ENCODE measurements at regions not wholly inside any gene's neighbourhood (a gene's known extent, or its start where the extent isn't known, plus 50 kb on each side); places are given as distances from the start of the nearest gene placed in this dataset.

DNA sequence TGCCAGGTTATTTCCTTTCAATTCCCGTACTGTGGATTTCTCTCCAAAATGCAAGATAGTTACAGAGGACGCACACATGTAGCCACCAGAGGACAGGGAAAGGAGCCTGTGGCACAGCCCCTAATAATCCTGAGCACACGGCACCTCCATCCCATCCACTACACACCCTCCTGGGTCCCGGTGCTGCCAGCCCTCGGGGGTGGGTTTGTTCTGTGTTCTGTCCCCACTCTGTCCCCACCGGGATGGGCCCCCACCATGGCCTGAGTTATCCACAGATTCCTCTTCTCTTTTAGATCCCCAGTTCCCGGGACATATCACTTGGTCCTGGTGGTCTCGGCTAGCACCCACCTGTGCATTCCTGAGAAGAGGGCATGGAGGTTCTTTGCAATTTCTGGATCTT is 196.9 kb upstream of the PPP2R2D start:
- no peak overlapping the region for H3K4me3 ChIP-seq
- DNase-seq (peak in 1 of 4 donors; percentile 4), ATAC-seq (no peak)
- H3K4me1 ChIP-seq = no peaks in the 10 kb centered on the region
- no peaks in the 10 kb centered on the region for H3K36me3 ChIP-seq (replicated peaks in 1 of 2; ENCODE audit: insufficient read depth in 1 of 2, low read depth in 2 of 2)
- H3K27me3 ChIP-seq = no peaks in the 10 kb centered on the region
- TF ChIP-seq, protein P1, sequence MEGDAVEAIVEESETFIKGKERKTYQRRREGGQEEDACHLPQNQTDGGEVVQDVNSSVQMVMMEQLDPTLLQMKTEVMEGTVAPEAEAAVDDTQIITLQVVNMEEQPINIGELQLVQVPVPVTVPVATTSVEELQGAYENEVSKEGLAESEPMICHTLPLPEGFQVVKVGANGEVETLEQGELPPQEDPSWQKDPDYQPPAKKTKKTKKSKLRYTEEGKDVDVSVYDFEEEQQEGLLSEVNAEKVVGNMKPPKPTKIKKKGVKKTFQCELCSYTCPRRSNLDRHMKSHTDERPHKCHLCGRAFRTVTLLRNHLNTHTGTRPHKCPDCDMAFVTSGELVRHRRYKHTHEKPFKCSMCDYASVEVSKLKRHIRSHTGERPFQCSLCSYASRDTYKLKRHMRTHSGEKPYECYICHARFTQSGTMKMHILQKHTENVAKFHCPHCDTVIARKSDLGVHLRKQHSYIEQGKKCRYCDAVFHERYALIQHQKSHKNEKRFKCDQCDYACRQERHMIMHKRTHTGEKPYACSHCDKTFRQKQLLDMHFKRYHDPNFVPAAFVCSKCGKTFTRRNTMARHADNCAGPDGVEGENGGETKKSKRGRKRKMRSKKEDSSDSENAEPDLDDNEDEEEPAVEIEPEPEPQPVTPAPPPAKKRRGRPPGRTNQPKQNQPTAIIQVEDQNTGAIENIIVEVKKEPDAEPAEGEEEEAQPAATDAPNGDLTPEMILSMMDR (IDR thresholded peaks at IDR 0.05) = no peak
- no peak for TF ChIP-seq POLR2A (IDR thresholded peaks at IDR 0.05)
- 82 to 87% methylated on average over 8 of the region's 8 CpGs for WGBS, 2 donors
- H3K9me3 ChIP-seq = peaks cover 0 to 17% (median 0%) of the 10 kb centered on the region in 3 donors
- intact Hi-C loops (cut with DNase I) = no loop called here
- no peak overlapping the region for H3K27ac ChIP-seq

DNA sequence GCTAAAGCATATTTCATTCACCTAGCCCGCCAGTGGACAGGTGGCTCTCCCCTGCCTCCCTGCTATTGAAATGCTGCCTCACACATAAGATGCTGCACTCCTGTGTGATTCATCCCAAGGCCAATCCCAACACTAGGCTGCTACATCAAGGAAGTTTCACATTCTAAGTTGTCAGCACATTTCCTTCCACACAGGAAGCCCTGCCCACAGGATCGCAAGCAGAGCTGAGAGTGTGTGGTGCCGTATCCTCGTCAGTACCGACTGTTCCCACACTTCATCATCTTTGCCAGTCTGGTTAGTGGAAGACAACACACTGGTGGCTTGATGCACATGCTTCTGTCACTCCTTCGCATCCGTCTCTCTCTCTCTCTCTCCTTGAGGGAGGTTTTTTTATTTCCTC is 194.3 kb upstream of the PPP2R2D start:
- Histone ChIP-seq H3K9me3 (peaks cover 0 to 17% (median 0%) of the 10 kb centered on the region in 3 donors), H3K27me3 (no peaks in the 10 kb centered on the region), H3K27ac (no peak overlapping the region), H3K4me1 (no peaks in the 10 kb centered on the region), H3K4me3 (no peak overlapping the region), H3K36me3 (replicated peaks in 1 of 2; ENCODE audit: insufficient read depth in 1 of 2, low read depth in 2 of 2) (no peaks in the 10 kb centered on the region)
- DNase-seq (no peak), ATAC-seq (no peak)
- intact Hi-C loops (cut with DNase I) = no loop called here
- TF ChIP-seq POLR2A (IDR thresholded peaks at IDR 0.05) = no peak
- TF ChIP-seq, protein P1 (IDR thresholded peaks at IDR 0.05) = no peak
- WGBS, 2 donors = 76 to 81% methylated on average over 7 of the region's 7 CpGs

DNA sequence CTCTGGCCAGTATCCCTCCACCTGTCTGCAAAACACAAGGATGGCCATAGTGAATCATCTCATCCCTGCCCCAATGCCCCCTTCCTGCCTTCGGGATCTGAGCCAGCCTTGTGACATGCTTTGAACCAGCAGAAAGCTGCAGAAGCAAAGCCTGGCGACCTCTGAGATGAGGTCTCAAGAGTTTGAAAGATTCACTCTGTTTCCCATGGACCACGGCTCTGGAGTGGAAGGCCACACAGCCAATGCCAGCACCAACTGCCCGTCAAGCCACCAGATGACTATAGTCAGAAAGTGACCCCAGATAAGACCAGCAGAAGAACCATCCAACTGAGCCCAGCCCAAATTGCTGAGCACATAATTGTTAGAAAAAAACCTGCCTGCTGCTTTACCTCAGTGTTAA is 193.9 kb upstream of the PPP2R2D start:
- TF ChIP-seq POLR2A (IDR thresholded peaks at IDR 0.05) = no peak
- TF ChIP-seq, protein P1 (IDR thresholded peaks at IDR 0.05) = no peak
- DNase-seq (no peak), ATAC-seq (no peak)
- Histone ChIP-seq H3K9me3 (peaks cover 0 to 17% (median 0%) of the 10 kb centered on the region in 3 donors), H3K4me1 (no peaks in the 10 kb centered on the region), H3K4me3 (no peak overlapping the region), H3K36me3 (replicated peaks in 1 of 2; ENCODE audit: insufficient read depth in 1 of 2, low read depth in 2 of 2) (no peaks in the 10 kb centered on the region), H3K27me3 (no peaks in the 10 kb centered on the region), H3K27ac (no peak overlapping the region)
- intact Hi-C loops (cut with DNase I) = no loop called here
- WGBS, 2 donors = 70 to 81% methylated on average over 4 of the region's 4 CpGs

DNA sequence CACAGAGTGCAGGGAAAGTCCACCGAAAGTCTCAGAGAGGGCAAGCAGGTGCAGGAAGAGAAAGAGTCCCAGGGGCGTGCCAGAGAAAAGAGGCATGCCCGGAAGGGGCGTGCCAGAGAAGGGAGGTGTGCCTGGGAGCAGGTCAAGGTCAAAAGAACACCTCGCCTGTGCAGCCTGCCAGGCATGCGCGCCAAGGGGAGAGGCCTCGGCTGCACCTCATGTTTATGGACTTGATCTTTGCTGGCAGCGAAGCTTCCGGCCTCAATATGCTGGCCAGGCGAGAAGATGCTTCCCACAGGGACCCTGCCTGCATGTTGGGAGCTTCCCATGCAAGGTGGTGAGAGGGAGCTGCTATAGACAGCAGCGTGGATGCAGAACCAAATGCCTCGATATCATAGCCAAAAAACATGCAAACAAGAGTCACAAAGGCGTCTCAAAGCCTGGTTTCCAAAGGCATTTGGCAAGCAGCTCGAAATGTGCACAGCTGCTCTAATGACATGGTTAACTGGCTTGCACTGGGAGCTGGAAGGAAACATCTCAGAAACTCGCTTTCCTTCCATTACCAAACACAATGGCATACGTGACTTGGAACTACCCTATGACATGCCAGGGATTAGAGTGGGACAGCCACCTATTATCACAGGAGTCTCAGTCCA is 192.5 kb upstream of the PPP2R2D start:
- no peak overlapping the region for H3K4me3 ChIP-seq
- TF ChIP-seq, protein P1 (IDR thresholded peaks at IDR 0.05) = no peak
- TF ChIP-seq POLR2A (IDR thresholded peaks at IDR 0.05) = no peak
- no peaks in the 10 kb centered on the region for H3K36me3 ChIP-seq (replicated peaks in 1 of 2; ENCODE audit: insufficient read depth in 1 of 2, low read depth in 2 of 2)
- H3K27me3 ChIP-seq = no peaks in the 10 kb centered on the region
- peaks cover 0 to 17% (median 0%) of the 10 kb centered on the region in 3 donors for H3K9me3 ChIP-seq
- WGBS, 2 donors = 62 to 75% methylated on average over 16 to 17 of the region's 17 CpGs
- intact Hi-C loops (cut with DNase I) = no loop called here
- DNase-seq (no peak), ATAC-seq (no peak)
- no peak overlapping the region for H3K27ac ChIP-seq
- no peaks in the 10 kb centered on the region for H3K4me1 ChIP-seq

All from body of pancreas (tissue), 4 donors.